Loucy (cell line): ENCODE measurements at regions not wholly inside any gene's neighbourhood (a gene's known extent, or its start where the extent isn't known, plus 50 kb on each side); places are given as distances from the start of the nearest gene placed in this dataset.

ENCODE experiments used
- H2AFZ ChIP-seq: fragments of 200-600 bp; sonication (generic); 2 replicates; pipeline ENCODE4 v1.6.0; 2016; ENCODE audit warnings: antibody characterized with exemption, mild to moderate bottlenecking, low read length, moderate library complexity
- H3F3A ChIP-seq: fragments of 200-600 bp; 2 replicates; pipeline ENCODE4 v1.6.0; 2016; ENCODE audit warnings: antibody characterized with exemption, low read depth, mild to moderate bottlenecking
- H3K27me3 ChIP-seq: fragments of 200-600 bp; sonication (generic); 2 replicates; pipeline ENCODE4 v1.6.1; 2014; ENCODE audit warnings: low read length, mild to moderate bottlenecking; ENCODE audit not compliant: insufficient read depth, poor library complexity, severe bottlenecking
- H3K36me3 ChIP-seq: fragments of 200-600 bp; sonication (generic); 2 replicates; pipeline ENCODE4 v1.6.1; 2016; ENCODE audit warnings: low read length; ENCODE audit not compliant: insufficient read depth
- H3K4me1 ChIP-seq: fragments of 200-600 bp; sonication (generic); 2 replicates; pipeline ENCODE4 v1.5.1; 2014; ENCODE audit warnings: low read length, mild to moderate bottlenecking; ENCODE audit not compliant: insufficient read depth, poor library complexity, severe bottlenecking
- H3K4me2 ChIP-seq: fragments of 200-600 bp; sonication (generic); 2 replicates; pipeline ENCODE4 v1.6.0; 2014; ENCODE audit warnings: antibody characterized with exemption, low read length, low read depth, mild to moderate bottlenecking; ENCODE audit not compliant: poor library complexity, severe bottlenecking
- H3K4me3 ChIP-seq: fragments of 200-600 bp; sonication (generic); 2 replicates; pipeline ENCODE4 v1.5.1; 2014; ENCODE audit warnings: low read length, mild to moderate bottlenecking, mixed read lengths; ENCODE audit not compliant: poor library complexity, severe bottlenecking
- H3K79me2 ChIP-seq: fragments of 200-600 bp; sonication (generic); 2 replicates; pipeline ENCODE4 v1.6.1; 2014; ENCODE audit warnings: low read length; ENCODE audit not compliant: insufficient read depth
- H3K9ac ChIP-seq: fragments of 200-600 bp; sonication (generic); 2 replicates; pipeline ENCODE4 v1.6.0; 2014; ENCODE audit warnings: mild to moderate bottlenecking, low read depth, low read length, moderate library complexity; ENCODE audit not compliant: poor library complexity, severe bottlenecking
- H3K9me2 ChIP-seq: fragments of 200-600 bp; sonication (generic); replicated peaks from 2 replicates; pipeline ENCODE4 v1.6.1; 2016; ENCODE audit warnings: low read depth, low read length, mixed read lengths
- H3K9me3 ChIP-seq: fragments of 200-600 bp; sonication (generic); 2 replicates; pipeline ENCODE4 v1.6.1; 2014; ENCODE audit warnings: mild to moderate bottlenecking, antibody characterized with exemption, low read length, low read depth; ENCODE audit not compliant: insufficient read depth
- H4K20me1 ChIP-seq: fragments of 200-600 bp; sonication (generic); 2 replicates; pipeline ENCODE4 v1.6.0; 2014; ENCODE audit warnings: antibody characterized with exemption, low read length, mild to moderate bottlenecking; ENCODE audit not compliant: insufficient read depth, poor library complexity, severe bottlenecking
- CTCF ChIP-seq: fragments of 200-600 bp; sonication (generic); conservative IDR thresholded peaks from 2 replicates; pipeline ENCODE4 v1.5.1; 2014; ENCODE audit warnings: mild to moderate bottlenecking, antibody characterized with exemption, low read length
- EZH2phosphoT487 ChIP-seq: fragments of 200-600 bp; IDR thresholded peaks from 2 replicates; pipeline ENCODE4 v1.6.1; 2018; ENCODE audit warnings: antibody characterized with exemption, mild to moderate bottlenecking, moderate library complexity, borderline replicate concordance

DNA sequence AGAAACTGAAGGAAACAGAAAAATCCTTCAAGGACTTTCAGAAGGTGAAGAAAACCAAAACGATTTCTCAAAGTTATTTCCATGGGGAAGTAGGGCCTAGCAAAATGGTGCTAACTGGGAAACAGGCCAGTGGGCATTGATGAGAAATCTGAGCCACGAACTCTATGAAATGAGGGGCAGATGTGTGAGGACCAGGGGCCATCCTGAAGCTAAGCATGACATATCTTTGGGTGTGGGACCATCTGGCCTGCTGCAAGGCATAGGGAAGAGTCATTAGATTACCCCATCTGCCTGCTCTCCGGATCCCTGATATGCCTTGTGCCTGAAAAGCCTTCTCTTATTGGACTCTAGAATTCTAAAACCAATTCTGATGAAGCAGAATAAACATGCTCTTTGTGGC, 143.8 kb downstream of the PALM2AKAP2 start:
- H4K20me1 ChIP-seq, result no peaks in the 10 kb centered on the region

GRCh38 chr9:109925799-109926198, 145.8 kb downstream of the PALM2AKAP2 start:
- H3K4me1 ChIP-seq, result peaks cover 11% of the 10 kb centered on the region
- H3K9ac ChIP-seq, result no peak overlapping the region
- H3K4me3 ChIP-seq, result no peak overlapping the region
- H3K9me2 ChIP-seq, result no peaks in the 10 kb centered on the region
- H3K27me3 ChIP-seq, result no peaks in the 10 kb centered on the region
- H3K79me2 ChIP-seq, result no peaks in the 10 kb centered on the region
- H3K4me2 ChIP-seq, result no peak overlapping the region
- no peaks in the 10 kb centered on the region for H3K9me3 ChIP-seq
- TF ChIP-seq CTCF (no peak), EZH2phosphoT487 (no peak)
- no peaks in the 10 kb centered on the region for H3F3A ChIP-seq
- no peaks in the 10 kb centered on the region for H4K20me1 ChIP-seq
- no peak overlapping the region for H2AFZ ChIP-seq
- no peaks in the 10 kb centered on the region for H3K36me3 ChIP-seq

More for the DNA sequence above, 143.8 kb downstream of the PALM2AKAP2 start:
- no peaks in the 10 kb centered on the region for H3K9me3 ChIP-seq
- H3K4me3 ChIP-seq, result no peak overlapping the region
- TF ChIP-seq EZH2phosphoT487, result no peak
- no peak for TF ChIP-seq CTCF
- no peaks in the 10 kb centered on the region for H3F3A ChIP-seq
- no peak overlapping the region for H3K4me2 ChIP-seq
- no peaks in the 10 kb centered on the region for H3K36me3 ChIP-seq
- H3K79me2 ChIP-seq, result no peaks in the 10 kb centered on the region
- H3K4me1 ChIP-seq, result peaks cover 15% of the 10 kb centered on the region
- no peak overlapping the region for H2AFZ ChIP-seq
- H3K9me2 ChIP-seq, result no peaks in the 10 kb centered on the region
- no peaks in the 10 kb centered on the region for H3K27me3 ChIP-seq
- H3K9ac ChIP-seq, result no peak overlapping the region

- no peak overlapping the region for H3K4me2 ChIP-seq
- H2AFZ ChIP-seq, result no peak overlapping the region
- H3K4me3 ChIP-seq, result no peak overlapping the region
These were observed 146.4 kb downstream of the PALM2AKAP2 start for GRCh38 chr9:109926421-109926869.

More at GRCh38 chr9:109926421-109926869, 146.4 kb downstream of the PALM2AKAP2 start:
- Histone ChIP-seq H3K79me2 (no peaks in the 10 kb centered on the region), H4K20me1 (no peaks in the 10 kb centered on the region), H3K27me3 (no peaks in the 10 kb centered on the region), H3K4me1 (peaks cover 11% of the 10 kb centered on the region), H3K9ac (no peak overlapping the region), H3K9me3 (no peaks in the 10 kb centered on the region), H3F3A (no peaks in the 10 kb centered on the region), H3K9me2 (no peaks in the 10 kb centered on the region), H3K36me3 (no peaks in the 10 kb centered on the region)
- TF ChIP-seq EZH2phosphoT487 (no peak), CTCF (no peak)
